Endothelial cell of umbilical vein (primary cell): ENCODE measurements at regions not wholly inside any gene's neighbourhood (a gene's known extent, or its start where the extent isn't known, plus 50 kb on each side); places are given as distances from the start of the nearest gene placed in this dataset.

Source experiments
- BruUV-seq: library from RNA; stranded (reverse); fragments of 400-500 nt; replicated peaks from 2 replicates; lab custom pipeline; 2021; lab: Mats Ljungman, UMichigan
- CTCF ChIA-PET: fragments of 300-600, 350-600 bp; sonication (Branson Sonifier 250); formaldehyde crosslinking; loops from one replicate; lab custom pipeline; 2021; ENCODE audit warnings: antibody characterized with exemption, inconsistent platforms; lab: Charles Lee
- POLR2A ChIA-PET: fragments of 300-600, 350-600 bp; sonication (Branson Sonifier 250); formaldehyde crosslinking; loops from one replicate; lab custom pipeline; 2021; ENCODE audit warnings: antibody characterized with exemption, inconsistent platforms; lab: Charles Lee
- DNase-seq: peaks from one replicate; pipeline ENCODE4 v3.0.0-alpha.2; 2011; ENCODE audit warnings: low read depth, low spot score
- FAIRE-seq: peaks from 2 replicates; lab custom pipeline; 2011; peaks lifted over from hg19 to GRCh38; lab: Jason Lieb, UNC
- H2AFZ ChIP-seq: 2 replicates; pipeline ENCODE4 v1.6.0; 2012; ENCODE audit warnings: low read depth, low read length, control low read depth, inconsistent platforms
- H3K27ac ChIP-seq: 2 replicates; pipeline ENCODE4 v1.5.1; 2011; ENCODE audit warnings: low read depth, mild to moderate bottlenecking, control low read depth, low read length, moderate library complexity; ENCODE audit not compliant: insufficient read depth
- H3K27me3 ChIP-seq, 2 experiments: 2 replicates each; pipeline versions ENCODE4 v1.6.0 to v1.6.1; 2011; ENCODE audit warnings: low read length in 2 of 2, mixed read lengths in 1 of 2; ENCODE audit not compliant: control insufficient read depth in 2 of 2, insufficient read depth in 2 of 2
- H3K36me3 ChIP-seq, 2 experiments: 2 replicates in 1 of 2; 3 replicates in 1 of 2; pipeline ENCODE4 v1.5.1; 2011; ENCODE audit warnings: low read length in 2 of 2, mild to moderate bottlenecking in 1 of 2, moderate library complexity in 1 of 2; ENCODE audit not compliant: control insufficient read depth in 2 of 2, insufficient read depth in 2 of 2; ENCODE audit errors: extremely low read depth in 1 of 2
- H3K4me1 ChIP-seq: 3 replicates; pipeline ENCODE4 v1.5.1; 2011; ENCODE audit warnings: mild to moderate bottlenecking, low read length; ENCODE audit not compliant: control insufficient read depth, insufficient read depth; ENCODE audit errors: extremely low read depth
- H3K4me2 ChIP-seq: 2 replicates; pipeline ENCODE4 v1.6.1; 2011; ENCODE audit warnings: low read length, control low read depth, mixed read lengths; ENCODE audit not compliant: insufficient read depth
- H3K4me3 ChIP-seq, 3 experiments: fragments of 200-600 bp in 1 of 3; sonication (generic), shearing (Covaris generic) in 1 of 3; replicated peaks in 1 of 3; 2 replicates each; pipeline ENCODE4 v1.5.1; 2011 to 2016; ENCODE audit warnings: control low read depth in 3 of 3, low read length in 3 of 3, mild to moderate bottlenecking in 2 of 3, inconsistent platforms in 1 of 3, low read depth in 1 of 3, moderate library complexity in 1 of 3; ENCODE audit not compliant: insufficient read depth in 1 of 3
- H3K79me2 ChIP-seq: 2 replicates; pipeline ENCODE4 v1.6.0; 2012; ENCODE audit warnings: low read length, inconsistent platforms; ENCODE audit not compliant: control insufficient read depth, insufficient read depth
- H3K9ac ChIP-seq: replicated peaks from 2 replicates; pipeline ENCODE3; 2011; ENCODE audit warnings: low read length, control low read depth; ENCODE audit not compliant: insufficient read depth; ENCODE audit errors: extremely low read depth
- H3K9me1 ChIP-seq: replicated peaks from 3 replicates; pipeline ENCODE4 v1.6.0; 2011; ENCODE audit warnings: mild to moderate bottlenecking, low read length; ENCODE audit not compliant: control insufficient read depth, insufficient read depth; ENCODE audit errors: extremely low read depth
- H3K9me3 ChIP-seq: replicated peaks from 2 replicates; pipeline ENCODE4 v1.5.1; 2012; ENCODE audit warnings: low read length, inconsistent platforms; ENCODE audit not compliant: control insufficient read depth, insufficient read depth
- H4K20me1 ChIP-seq: replicated peaks from 2 replicates; pipeline ENCODE3; 2011; ENCODE audit warnings: mild to moderate bottlenecking, low read length; ENCODE audit not compliant: control insufficient read depth, insufficient read depth; ENCODE audit errors: extremely low read depth
- EZH2 ChIP-seq: IDR thresholded peaks from 2 replicates; pipeline ENCODE4 v1.6.1; 2012; ENCODE audit warnings: borderline replicate concordance, low read depth, mild to moderate bottlenecking, moderate library complexity, low read length, inconsistent platforms; ENCODE audit not compliant: severe bottlenecking
- FOS ChIP-seq: IDR thresholded peaks from 2 replicates; pipeline ENCODE4 v1.6.1; 2011; ENCODE audit warnings: mild to moderate bottlenecking, low read length, moderate library complexity, borderline replicate concordance; ENCODE audit not compliant: insufficient read depth
- GATA2 ChIP-seq: IDR thresholded peaks from 2 replicates; pipeline ENCODE4 v1.7.0; 2011; ENCODE audit warnings: low read depth, mild to moderate bottlenecking, moderate library complexity, mixed read lengths, low read length; ENCODE audit not compliant: insufficient read length, insufficient read depth
- JUN ChIP-seq: IDR thresholded peaks from 2 replicates; pipeline ENCODE4 v1.6.1; 2011; ENCODE audit warnings: borderline replicate concordance, low read depth; ENCODE audit not compliant: insufficient read length, insufficient read depth
- MYC ChIP-seq: IDR thresholded peaks from one replicate; pipeline ENCODE4 v1.6.1; 2011; ENCODE audit warnings: mild to moderate bottlenecking, low read depth, low read length
- POLR2A ChIP-seq: IDR thresholded peaks from 2 replicates; pipeline ENCODE4 v1.6.1; 2012; ENCODE audit warnings: low read depth, mild to moderate bottlenecking, control low read depth, low read length
- POLR2AphosphoS5 ChIP-seq: IDR thresholded peaks from 2 replicates; pipeline ENCODE4 v1.6.1; 2012; ENCODE audit warnings: low read depth, mild to moderate bottlenecking, control low read depth, low read length, moderate library complexity; ENCODE audit not compliant: insufficient read depth
- dilution Hi-C: fragments of 300-500 bp; cut with MboI; formaldehyde crosslinking; loops from one replicate; pipeline ENCODE4 v1.15.0; 2019; ENCODE audit warnings: low sequenced_read_pairs; ENCODE audit not compliant: extremely low pct_ligation_motif_present
- intact Hi-C: fragments of 100-400 bp; cut with micrococcal nuclease; formaldehyde crosslinking; loops from one replicate; pipeline ENCODE4 v1.10.0; 2022
- TF ChIP-seq, protein P1 (sequence below): IDR thresholded peaks from 2 replicates; pipeline ENCODE4 v1.6.1; 2011; ENCODE audit not compliant: insufficient read depth, insufficient read length

DNA sequence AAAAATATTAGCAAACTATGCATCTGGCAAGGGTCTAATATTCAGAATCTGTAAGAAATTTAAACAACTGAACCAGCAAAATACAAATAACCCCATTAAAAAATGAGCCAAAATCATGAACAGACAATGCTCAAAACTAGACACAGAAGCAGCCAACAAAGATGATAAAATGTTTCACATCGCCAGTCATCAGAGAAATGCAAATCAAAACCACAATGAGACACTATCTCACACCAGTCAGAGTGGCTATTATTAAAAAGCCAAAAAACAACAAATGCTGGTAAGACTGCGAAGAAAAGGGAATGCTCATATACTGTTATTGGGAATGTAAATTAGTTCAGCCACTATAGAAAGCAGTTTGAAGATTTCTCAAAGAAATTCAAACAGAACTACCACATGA lies 201.3 kb upstream of the CPEB2 start:
- TF ChIP-seq MYC (no peak), FOS (no peak), EZH2 (no peak), POLR2A (no peak), GATA2 (no peak), POLR2AphosphoS5 (no peak), JUN (no peak)
- TF ChIP-seq, protein P1, sequence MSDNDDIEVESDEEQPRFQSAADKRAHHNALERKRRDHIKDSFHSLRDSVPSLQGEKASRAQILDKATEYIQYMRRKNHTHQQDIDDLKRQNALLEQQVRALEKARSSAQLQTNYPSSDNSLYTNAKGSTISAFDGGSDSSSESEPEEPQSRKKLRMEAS, result no peak
- Histone ChIP-seq H4K20me1 (no peaks in the 10 kb centered on the region), H3K4me2 (no peak overlapping the region), H3K9me3 (no peaks in the 10 kb centered on the region), H3K27ac (no peak overlapping the region), H3K9ac (no peak overlapping the region), H3K27me3 (no peaks in the 10 kb centered on the region), H3K4me3 (no peak overlapping the region), H3K79me2 (no peaks in the 10 kb centered on the region), H2AFZ (no peak overlapping the region), H3K36me3 (no peaks in the 10 kb centered on the region), H3K4me1 (no peaks in the 10 kb centered on the region), H3K9me1 (no peaks in the 10 kb centered on the region)
- ChIA-PET CTCF (no interaction called here), POLR2A (no interaction called here)
- no TSS peak for BruUV-seq
- DNase-seq (no peak), FAIRE-seq (no peak)
- dilution Hi-C loops, result no loop called here
- intact Hi-C loops, result no loop called here

DNA sequence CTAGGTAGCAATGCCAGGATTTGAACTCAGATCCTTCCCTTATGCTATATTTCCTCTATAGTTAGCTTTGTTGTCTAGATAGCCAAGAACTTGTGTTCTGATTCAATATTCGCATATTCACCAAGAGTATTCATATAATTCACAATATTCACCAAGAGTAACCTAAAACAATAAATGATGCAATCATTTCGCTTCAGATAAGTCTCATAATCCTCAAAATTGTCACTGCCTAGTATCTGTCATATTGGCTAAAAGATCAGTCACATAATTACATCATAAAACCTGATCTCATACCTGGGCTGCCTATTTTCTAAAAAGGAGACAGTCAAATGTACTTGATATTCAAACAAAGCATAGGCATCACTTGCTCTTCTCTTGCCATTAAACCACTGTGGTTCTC lies 199.7 kb upstream of the CPEB2 start:
- H3K36me3 ChIP-seq, result no peaks in the 10 kb centered on the region
- no peak overlapping the region for H3K4me2 ChIP-seq
- H4K20me1 ChIP-seq, result no peaks in the 10 kb centered on the region
- no peaks in the 10 kb centered on the region for H3K27me3 ChIP-seq
- no peak overlapping the region for H2AFZ ChIP-seq
- H3K4me3 ChIP-seq, result no peak overlapping the region
- intact Hi-C loops (no loop called here), dilution Hi-C loops (no loop called here)
- no peaks in the 10 kb centered on the region for H3K4me1 ChIP-seq
- no TSS peak for BruUV-seq
- no peaks in the 10 kb centered on the region for H3K9me1 ChIP-seq
- H3K79me2 ChIP-seq, result no peaks in the 10 kb centered on the region
- no peak for FAIRE-seq
- ChIA-PET POLR2A (no interaction called here), CTCF (no interaction called here)
- H3K9me3 ChIP-seq, result no peaks in the 10 kb centered on the region
- TF ChIP-seq, protein P1, result no peak
- no peak for TF ChIP-seq EZH2
- no peak for TF ChIP-seq FOS
- no peak for DNase-seq
- H3K9ac ChIP-seq, result no peak overlapping the region
- H3K27ac ChIP-seq, result no peak overlapping the region
